H9 (cell line): ENCODE measurements at regions not wholly inside any gene's neighbourhood (a gene's known extent, or its start where the extent isn't known, plus 50 kb on each side); places are given as distances from the start of the nearest gene placed in this dataset.
A peak's percentile ranks its signal among the peaks of the same experiment; 100 is the strongest.

Source experiments
- DNase-seq: peaks from one replicate; pipeline ENCODE4 v3.0.0-alpha.2; 2017
- H2AFZ ChIP-seq: one replicate; pipeline ENCODE4 v1.6.1; 2013; ENCODE audit warnings: mild to moderate bottlenecking, low read length, control low read depth, moderate library complexity
- H2AK5ac ChIP-seq: 2 replicates; pipeline ENCODE4 v1.6.1; 2013; ENCODE audit warnings: low read length, control low read depth, mixed read lengths; ENCODE audit not compliant: insufficient read length
- H2BK120ac ChIP-seq: one replicate; pipeline ENCODE4 v1.6.1; 2013; ENCODE audit warnings: low read depth, mild to moderate bottlenecking, low read length, control low read depth, inconsistent platforms; ENCODE audit not compliant: poor library complexity, severe bottlenecking
- H2BK12ac ChIP-seq: 2 replicates; pipeline ENCODE4 v1.6.1; 2013; ENCODE audit warnings: low read length, control low read depth, mixed read lengths, low read depth; ENCODE audit not compliant: insufficient read length
- H2BK15ac ChIP-seq: 2 replicates; pipeline ENCODE4 v1.6.1; 2013; ENCODE audit warnings: low read depth, low read length, control low read depth
- H2BK20ac ChIP-seq: one replicate; pipeline ENCODE4 v1.6.1; 2013; ENCODE audit warnings: low read depth, mild to moderate bottlenecking, low read length, control low read depth, inconsistent platforms; ENCODE audit not compliant: poor library complexity, severe bottlenecking
- H2BK5ac ChIP-seq: 2 replicates; pipeline ENCODE4 v1.6.1; 2013; ENCODE audit warnings: low read length, control low read depth, mixed read lengths; ENCODE audit not compliant: insufficient read length
- H3K14ac ChIP-seq: 2 replicates; pipeline ENCODE4 v1.6.1; 2013; ENCODE audit warnings: low read length, control low read depth; ENCODE audit not compliant: insufficient read depth
- H3K18ac ChIP-seq: 2 replicates; pipeline ENCODE4 v1.6.1; 2013; ENCODE audit warnings: low read depth, mild to moderate bottlenecking, mixed read lengths, low read length, control low read depth; ENCODE audit not compliant: insufficient read length
- H3K23ac ChIP-seq: 2 replicates; pipeline ENCODE4 v1.6.1; 2013; ENCODE audit warnings: low read length, control low read depth, mixed read lengths, low read depth; ENCODE audit not compliant: insufficient read length
- H3K23me2 ChIP-seq: 2 replicates; pipeline ENCODE4 v1.6.1; 2013; ENCODE audit warnings: low read depth, mild to moderate bottlenecking, mixed read lengths, low read length, control low read depth; ENCODE audit not compliant: insufficient read length, poor library complexity, severe bottlenecking
- H3K27ac ChIP-seq: 2 replicates; pipeline ENCODE4 v1.5.1; 2013; ENCODE audit warnings: low read length, control low read depth, mixed read lengths, low read depth; ENCODE audit not compliant: insufficient read length
- H3K27me3 ChIP-seq: 2 replicates; pipeline ENCODE4 v1.6.1; 2013; ENCODE audit warnings: low read length, control low read depth, inconsistent platforms; ENCODE audit not compliant: insufficient read depth
- H3K4ac ChIP-seq: 2 replicates; pipeline ENCODE4 v1.6.1; 2013; ENCODE audit warnings: low read depth, mild to moderate bottlenecking, control low read depth, inconsistent platforms, low read length, moderate library complexity
- H3K4me1 ChIP-seq: 2 replicates; pipeline ENCODE4 v1.6.1; 2013; ENCODE audit warnings: low read length, control low read depth, inconsistent platforms; ENCODE audit not compliant: insufficient read depth
- H3K4me2 ChIP-seq: 2 replicates; pipeline ENCODE4 v1.6.1; 2013; ENCODE audit warnings: low read length, control low read depth, mixed read lengths; ENCODE audit not compliant: insufficient read length, insufficient read depth
- H3K56ac ChIP-seq: 2 replicates; pipeline ENCODE4 v1.6.1; 2013; ENCODE audit warnings: low read depth, mild to moderate bottlenecking, mixed read lengths, low read length, control low read depth; ENCODE audit not compliant: insufficient read length
- H3K79me1 ChIP-seq: 2 replicates; pipeline ENCODE4 v1.6.1; 2013; ENCODE audit warnings: low read depth, mild to moderate bottlenecking, moderate library complexity, low read length, control low read depth, inconsistent platforms; ENCODE audit not compliant: insufficient read depth, poor library complexity, severe bottlenecking
- H3K79me2 ChIP-seq: 2 replicates; pipeline ENCODE4 v1.6.1; 2013; ENCODE audit warnings: low read length, control low read depth, inconsistent platforms; ENCODE audit not compliant: insufficient read depth
- H3K9ac ChIP-seq: 2 replicates; pipeline ENCODE4 v1.6.1; 2013; ENCODE audit warnings: low read length, control low read depth, mixed read lengths; ENCODE audit not compliant: insufficient read length; ENCODE audit errors: extremely low read depth
- H3K9me3 ChIP-seq: one replicate; pipeline ENCODE4 v1.6.1; 2013; ENCODE audit warnings: low read depth, low read length, inconsistent platforms; ENCODE audit not compliant: control insufficient read depth
- H3T11ph ChIP-seq: one replicate; pipeline ENCODE4 v1.6.1; 2013; ENCODE audit warnings: mild to moderate bottlenecking, low read length, control low read depth, inconsistent platforms
- H4K20me1 ChIP-seq: one replicate; pipeline ENCODE4 v1.6.1; 2013; ENCODE audit not compliant: control insufficient read depth, insufficient read length, insufficient read depth
- H4K5ac ChIP-seq: 2 replicates; pipeline ENCODE4 v1.6.1; 2013; ENCODE audit warnings: low read depth, mild to moderate bottlenecking, mixed read lengths, low read length, control low read depth; ENCODE audit not compliant: insufficient read length
- H4K8ac ChIP-seq: replicated peaks from 2 replicates; pipeline ENCODE4 v1.6.1; 2013; ENCODE audit warnings: low read length, control low read depth, mixed read lengths, low read depth; ENCODE audit not compliant: insufficient read length
- H4K91ac ChIP-seq: 2 replicates; pipeline ENCODE4 v1.6.1; 2013; ENCODE audit warnings: low read depth, mild to moderate bottlenecking, moderate library complexity, mixed read lengths, low read length, control low read depth; ENCODE audit not compliant: insufficient read length
- H3K27ac Mint-ChIP-seq, 3 experiments: 2 replicates in 2 of 3; 3 replicates in 1 of 3; pipeline ENCODE4 v1.8.0; 2020 to 2021; ENCODE audit warnings: mixed read lengths in 3 of 3, mild to moderate bottlenecking in 1 of 3, moderate library complexity in 1 of 3
- H3K27me3 Mint-ChIP-seq: 2 replicates; pipeline ENCODE4 v1.8.0; 2021; ENCODE audit warnings: low read depth, mild to moderate bottlenecking, moderate library complexity, mixed read lengths
- H3K36me3 Mint-ChIP-seq, 3 experiments: 2 replicates in 2 of 3; 3 replicates in 1 of 3; pipeline ENCODE4 v1.8.0; 2020 to 2021; ENCODE audit warnings: low read depth in 3 of 3, mixed read lengths in 3 of 3; ENCODE audit not compliant: insufficient read depth in 1 of 3
- H3K4me1 Mint-ChIP-seq, 2 experiments: 2 replicates each; pipeline ENCODE4 v1.8.0; 2020; ENCODE audit warnings: mixed read lengths in 2 of 2
- H3K4me3 Mint-ChIP-seq, 2 experiments: 2 replicates in 1 of 2; 3 replicates in 1 of 2; pipeline ENCODE4 v1.8.0; 2020 to 2021; ENCODE audit warnings: mild to moderate bottlenecking in 2 of 2, mixed read lengths in 2 of 2, moderate library complexity in 1 of 2
- H3K9me3 Mint-ChIP-seq, 2 experiments: 2 replicates in 1 of 2; 3 replicates in 1 of 2; pipeline ENCODE4 v1.8.0; 2020; ENCODE audit warnings: mild to moderate bottlenecking in 2 of 2, mixed read lengths in 2 of 2, moderate library complexity in 1 of 2
- CTCF ChIP-seq: fragments of 200-600 bp; sonication (generic); conservative IDR thresholded peaks from 3 replicates; pipeline ENCODE4 v1.8.0; 2021; ENCODE audit warnings: antibody characterized with exemption, mild to moderate bottlenecking
- WGBS: extraction: QIAGEN DNeasy Blood & Tissue Kit; methylation state at CpG from one replicate; pipeline ENCODE4 v1.1.7; 2013; ENCODE audit warnings: missing lambda C conversion rate, low lambda C conversion rate, mixed read lengths; ENCODE audit not compliant: insufficient read length; ENCODE audit errors: extremely low coverage; 5-methylcytosine and 5-hydroxymethylcytosine counted together

GRCh38 chr22:49051491-49052022 lies 776.1 kb downstream of the BRD1 start:
- Histone ChIP-seq H2BK120ac (no peak overlapping the region), H2AFZ (no peak overlapping the region), H3K18ac (no peak overlapping the region), H2BK15ac (no peak overlapping the region), H3K4ac (no peak overlapping the region), H3K27me3 (no peaks in the 10 kb centered on the region), H3K9me3 (no peaks in the 10 kb centered on the region), H3K4me1 (peaks cover 2% of the 10 kb centered on the region; the same call in 1 of the 2 replicates), H4K8ac (no peak overlapping the region), H3K79me1 (no peaks in the 10 kb centered on the region), H3K23ac (no peak overlapping the region), H2BK20ac (no peak overlapping the region), H2BK5ac (no peak overlapping the region), H3T11ph (no peak overlapping the region), H4K91ac (no peak overlapping the region), H3K23me2 (no peaks in the 10 kb centered on the region), H3K4me2 (no peak overlapping the region), H2BK12ac (no peak overlapping the region), H3K79me2 (no peaks in the 10 kb centered on the region), H4K5ac (no peak overlapping the region), H4K20me1 (no peaks in the 10 kb centered on the region), H3K14ac (peak overlapping the region; percentile 44; the same call in 1 of the 2 replicates), H3K9ac (no peak overlapping the region), H3K56ac (no peak overlapping the region), H2AK5ac (no peak overlapping the region), H3K27ac (no peak overlapping the region)
- Mint-ChIP-seq H3K27ac (no peak overlapping the region), H3K4me1 (peaks cover 24 to 27% of the 10 kb centered on the region in 2 experiments), H3K36me3 (no peaks in the 10 kb centered on the region), H3K4me3 (no peak overlapping the region), H3K9me3 (no peaks in the 10 kb centered on the region), H3K27me3 (peaks cover 20% of the 10 kb centered on the region)
- DNase-seq = no peak
- no CpG with 5 or more reads among the region's 31 CpGs for WGBS
- TF ChIP-seq CTCF = no peak
